Mesenchymal stem cell (in vitro differentiated cells and primary cell): ENCODE measurements at regions not wholly inside any gene's neighbourhood (a gene's known extent, or its start where the extent isn't known, plus 50 kb on each side); places are given as distances from the start of the nearest gene placed in this dataset.
A peak's percentile ranks its signal among the peaks of the same experiment; 100 is the strongest.

ENCODE experiments used
- DNase-seq: peaks from one replicate; pipeline ENCODE4 v3.0.0-alpha.2; 2013
- H2AFZ ChIP-seq: one replicate; pipeline ENCODE4 v1.6.1; 2013; ENCODE audit warnings: low read depth, mild to moderate bottlenecking, control low read depth, inconsistent platforms, low read length, moderate library complexity
- H2AK5ac ChIP-seq: 2 replicates; pipeline ENCODE4 v1.6.1; 2013; ENCODE audit warnings: low read length, moderate library complexity, mild to moderate bottlenecking, inconsistent platforms; ENCODE audit not compliant: severe bottlenecking
- H2BK120ac ChIP-seq: one replicate; pipeline ENCODE4 v1.6.1; 2013; ENCODE audit warnings: low read depth, mild to moderate bottlenecking, inconsistent platforms, low read length, moderate library complexity
- H2BK12ac ChIP-seq, 2 experiments: one replicate each; pipeline ENCODE4 v1.6.1; 2013; ENCODE audit warnings: inconsistent platforms in 2 of 2, low read length in 2 of 2, mild to moderate bottlenecking in 2 of 2, moderate library complexity in 2 of 2, control low read depth in 1 of 2
- H2BK15ac ChIP-seq: one replicate; pipeline ENCODE4 v1.6.1; 2013; ENCODE audit warnings: mild to moderate bottlenecking, low read depth, inconsistent platforms; ENCODE audit not compliant: poor library complexity, severe bottlenecking
- H2BK5ac ChIP-seq: 2 replicates; pipeline ENCODE4 v1.6.1; 2013; ENCODE audit warnings: low read depth, mild to moderate bottlenecking, low read length, control low read depth, inconsistent platforms; ENCODE audit not compliant: poor library complexity, severe bottlenecking
- H3K14ac ChIP-seq, 2 experiments: one replicate each; pipeline ENCODE4 v1.6.1; 2013; ENCODE audit warnings: inconsistent platforms in 2 of 2, low read length in 2 of 2, control low read depth in 1 of 2, mild to moderate bottlenecking in 1 of 2, moderate library complexity in 1 of 2
- H3K18ac ChIP-seq, 2 experiments: one replicate each; pipeline ENCODE4 v1.6.1; 2013; ENCODE audit warnings: inconsistent platforms in 2 of 2, low read length in 2 of 2, control low read depth in 1 of 2, low read depth in 1 of 2, mild to moderate bottlenecking in 1 of 2
- H3K23ac ChIP-seq, 2 experiments: one replicate each; pipeline ENCODE4 v1.6.1; 2013; ENCODE audit warnings: inconsistent platforms in 2 of 2, low read length in 2 of 2, mild to moderate bottlenecking in 2 of 2, moderate library complexity in 2 of 2, control low read depth in 1 of 2
- H3K27ac ChIP-seq: 2 replicates; pipeline ENCODE4 v1.5.1; 2013; ENCODE audit warnings: mild to moderate bottlenecking, moderate library complexity, low read length, control low read depth, inconsistent platforms; ENCODE audit not compliant: poor library complexity, severe bottlenecking
- H3K27me3 ChIP-seq, 2 experiments: 2 replicates each; pipeline versions ENCODE4 v1.6.1 to v1.7.0; 2013; ENCODE audit warnings: low read length in 2 of 2, mild to moderate bottlenecking in 2 of 2, moderate library complexity in 2 of 2, control low read depth in 1 of 2, inconsistent platforms in 1 of 2; ENCODE audit not compliant: control insufficient read depth in 1 of 2, insufficient read depth in 1 of 2
- H3K36me3 ChIP-seq, 2 experiments: 2 replicates each; pipeline versions ENCODE4 v1.6.1 to v1.7.0; 2013; ENCODE audit warnings: low read length in 2 of 2, control low read depth in 1 of 2, inconsistent platforms in 1 of 2, low read depth in 1 of 2, mild to moderate bottlenecking in 1 of 2; ENCODE audit not compliant: insufficient read depth in 2 of 2, control insufficient read depth in 1 of 2
- H3K4ac ChIP-seq, 2 experiments: one replicate each; pipeline ENCODE4 v1.6.1; 2013; ENCODE audit warnings: inconsistent platforms in 2 of 2, low read length in 2 of 2, mild to moderate bottlenecking in 2 of 2, moderate library complexity in 2 of 2, control low read depth in 1 of 2, low read depth in 1 of 2
- H3K4me1 ChIP-seq: 2 replicates; pipeline ENCODE4 v1.6.1; 2013; ENCODE audit warnings: low read depth, low read length, control low read depth; ENCODE audit not compliant: control insufficient read depth, insufficient read depth
- H3K4me2 ChIP-seq: 2 replicates; pipeline ENCODE4 v1.6.1; 2013; ENCODE audit warnings: low read length, mild to moderate bottlenecking, inconsistent platforms; ENCODE audit not compliant: poor library complexity, severe bottlenecking
- H3K4me3 ChIP-seq, 2 experiments: 2 replicates each; pipeline versions ENCODE4 v1.5.1 to v1.7.0; 2013; ENCODE audit warnings: low read length in 2 of 2, mild to moderate bottlenecking in 2 of 2, control low read depth in 1 of 2, low read depth in 1 of 2; ENCODE audit not compliant: insufficient read depth in 1 of 2
- H3K79me1 ChIP-seq: replicated peaks from 2 replicates; pipeline ENCODE4 v1.6.1; 2013; ENCODE audit warnings: mild to moderate bottlenecking, control low read depth, low read length, inconsistent platforms; ENCODE audit not compliant: poor library complexity, severe bottlenecking
- H3K9ac ChIP-seq: 2 replicates; pipeline ENCODE4 v1.7.0; 2013; ENCODE audit warnings: mild to moderate bottlenecking, low read length, moderate library complexity
- H3K9me3 ChIP-seq: 2 replicates; pipeline ENCODE4 v1.7.0; 2013; ENCODE audit warnings: mild to moderate bottlenecking, low read length; ENCODE audit not compliant: control insufficient read depth
- H4K8ac ChIP-seq: one replicate; pipeline ENCODE4 v1.6.1; 2013; ENCODE audit warnings: inconsistent platforms, mild to moderate bottlenecking, low read length, moderate library complexity
- H4K91ac ChIP-seq: one replicate; pipeline ENCODE4 v1.6.1; 2013; ENCODE audit warnings: mild to moderate bottlenecking, low read length, inconsistent platforms
- WGBS: methylation state at CpG from one replicate; pipeline ENCODE4 v1.1.7; 2013; ENCODE audit warnings: mixed read lengths; 5-methylcytosine and 5-hydroxymethylcytosine counted together

- H3K4me2 ChIP-seq: no peak overlapping the region
- no peak overlapping the region for H3K18ac ChIP-seq
- WGBS: 100% methylated on average over 2 of the region's 2 CpGs
- H4K91ac ChIP-seq: no peak overlapping the region
- H3K4ac ChIP-seq: no peak overlapping the region
- H2AFZ ChIP-seq: no peak overlapping the region
- no peak overlapping the region for H2BK5ac ChIP-seq
- H2AK5ac ChIP-seq: no peak overlapping the region
- H3K4me1 ChIP-seq: peaks cover 6% of the 10 kb centered on the region
- H2BK12ac ChIP-seq: no peak overlapping the region
- H3K27ac ChIP-seq: no peak overlapping the region
- no peaks in the 10 kb centered on the region for H3K79me1 ChIP-seq
- H3K9ac ChIP-seq: no peak overlapping the region
- H3K36me3 ChIP-seq: no peaks in the 10 kb centered on the region
- no peak overlapping the region for H4K8ac ChIP-seq
- H2BK15ac ChIP-seq: no peak overlapping the region
- H3K23ac ChIP-seq: no peak overlapping the region
- H3K14ac ChIP-seq: no peak overlapping the region
- no peaks in the 10 kb centered on the region for H3K9me3 ChIP-seq
- no peak overlapping the region for H2BK120ac ChIP-seq
- no peaks in the 10 kb centered on the region for H3K27me3 ChIP-seq
- DNase-seq: no peak
- no peak overlapping the region for H3K4me3 ChIP-seq
Measured at GRCh38 chr3:106336619-106337018, 467.8 kb upstream of the CBLB start.

- H3K27me3 ChIP-seq: no peaks in the 10 kb centered on the region
- no peaks in the 10 kb centered on the region for H3K9me3 ChIP-seq
- H2BK12ac ChIP-seq: no peak overlapping the region
- no peak overlapping the region for H3K9ac ChIP-seq
- H3K14ac ChIP-seq: no peak overlapping the region
- H3K36me3 ChIP-seq: no peaks in the 10 kb centered on the region
- H2AK5ac ChIP-seq: no peak overlapping the region
- no peak overlapping the region for H2AFZ ChIP-seq
- H3K79me1 ChIP-seq: no peaks in the 10 kb centered on the region
- DNase-seq: no peak
- no peak overlapping the region for H2BK120ac ChIP-seq
- no peak overlapping the region for H2BK5ac ChIP-seq
- H4K91ac ChIP-seq: no peak overlapping the region
- no peak overlapping the region for H3K4ac ChIP-seq
- H3K4me2 ChIP-seq: no peak overlapping the region
- no peak overlapping the region for H3K4me3 ChIP-seq
- no peak overlapping the region for H3K23ac ChIP-seq
- H3K18ac ChIP-seq: no peak overlapping the region
- H2BK15ac ChIP-seq: no peak overlapping the region
- no peak overlapping the region for H3K27ac ChIP-seq
- 100% methylated on average over 1 of the region's 1 CpG for WGBS
- H4K8ac ChIP-seq: no peak overlapping the region
- H3K4me1 ChIP-seq: peaks cover 6% of the 10 kb centered on the region
Measured at GRCh38 chr3:106337116-106337515, 468.3 kb upstream of the CBLB start.

DNA sequence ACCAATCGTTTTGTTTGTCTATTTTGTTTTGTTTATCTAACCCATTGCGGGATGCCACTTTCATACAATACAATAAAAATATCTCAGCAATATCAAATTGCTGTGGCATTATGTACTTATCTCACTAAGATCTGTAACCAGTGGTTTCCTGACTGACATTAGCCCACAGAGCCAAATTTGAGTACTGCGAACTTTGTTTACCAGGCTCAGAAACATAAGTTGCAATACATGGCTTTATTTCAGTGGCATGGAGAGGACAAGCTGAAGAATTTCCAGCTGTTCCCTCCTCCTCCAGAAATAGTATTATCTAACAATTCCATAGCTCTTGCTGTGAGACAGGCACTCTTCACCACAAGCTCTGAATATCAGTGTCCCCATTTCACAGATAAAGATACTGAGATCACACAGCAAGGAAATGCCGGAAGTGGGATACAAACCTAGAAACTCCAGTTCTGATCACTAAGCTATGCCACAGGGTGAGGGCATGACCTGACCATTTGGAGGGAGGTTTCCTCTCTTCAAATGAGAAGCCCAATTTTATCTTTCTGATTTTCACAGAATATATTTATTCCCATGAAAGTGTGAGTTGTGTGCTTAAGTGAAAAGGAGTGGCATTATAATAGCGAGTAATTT, 469.9 kb upstream of the CBLB start:
- Histone ChIP-seq H3K23ac (no peak overlapping the region), H3K4ac (no peak overlapping the region), H2BK120ac (no peak overlapping the region), H4K91ac (no peak overlapping the region), H3K27ac (no peak overlapping the region), H2AFZ (no peak overlapping the region), H3K4me3 (no peak overlapping the region), H4K8ac (no peak overlapping the region), H3K36me3 (no peaks in the 10 kb centered on the region), H3K9ac (no peak overlapping the region), H2BK12ac (no peak overlapping the region), H2BK5ac (no peak overlapping the region), H3K27me3 (no peaks in the 10 kb centered on the region), H3K79me1 (no peaks in the 10 kb centered on the region), H3K4me2 (no peak overlapping the region), H3K18ac (peak overlapping the region in 1 of 2 experiments; percentile 12), H2AK5ac (no peak overlapping the region), H3K9me3 (no peaks in the 10 kb centered on the region), H2BK15ac (no peak overlapping the region), H3K14ac (no peak overlapping the region), H3K4me1 (peaks cover 2% of the 10 kb centered on the region)
- WGBS: 85% methylated on average over 3 of the region's 5 CpGs
- DNase-seq: no peak

GRCh38 chr3:106339551-106339950, 470.7 kb upstream of the CBLB start:
- no peak overlapping the region for H3K4me2 ChIP-seq
- no peaks in the 10 kb centered on the region for H3K9me3 ChIP-seq
- H2AFZ ChIP-seq: no peak overlapping the region
- no peak for DNase-seq
- H2AK5ac ChIP-seq: no peak overlapping the region
- H3K23ac ChIP-seq: no peak overlapping the region
- H2BK12ac ChIP-seq: no peak overlapping the region
- no peak overlapping the region for H3K18ac ChIP-seq
- no peak overlapping the region for H3K4ac ChIP-seq
- no peak overlapping the region for H4K91ac ChIP-seq
- no peak overlapping the region for H3K4me3 ChIP-seq
- 82% methylated on average over 5 of the region's 5 CpGs for WGBS
- H3K27ac ChIP-seq: no peak overlapping the region
- H3K14ac ChIP-seq: no peak overlapping the region
- H3K36me3 ChIP-seq: no peaks in the 10 kb centered on the region
- no peaks in the 10 kb centered on the region for H3K79me1 ChIP-seq
- H2BK15ac ChIP-seq: no peak overlapping the region
- H2BK5ac ChIP-seq: no peak overlapping the region
- H4K8ac ChIP-seq: no peak overlapping the region
- H3K4me1 ChIP-seq: no peaks in the 10 kb centered on the region
- H2BK120ac ChIP-seq: no peak overlapping the region
- no peaks in the 10 kb centered on the region for H3K27me3 ChIP-seq
- no peak overlapping the region for H3K9ac ChIP-seq
